PC-9 (cell line): ENCODE measurements at regions not wholly inside any gene's neighbourhood (a gene's known extent, or its start where the extent isn't known, plus 50 kb on each side); places are given as distances from the start of the nearest gene placed in this dataset.

ENCODE experiments used
- BruUV-seq: library from RNA; stranded (reverse); fragments of 400-500 nt; replicated peaks from 2 replicates; lab custom pipeline; 2021; lab: Mats Ljungman, UMichigan
- CTCF ChIA-PET: fragments of 300-600 bp; sonication (Branson Sonifier 250); formaldehyde crosslinking; loops from one replicate; lab custom pipeline; 2022; ENCODE audit warnings: antibody characterized with exemption; lab: Charles Lee
- POLR2A ChIA-PET: fragments of 300-600 bp; sonication (Branson Sonifier 250); formaldehyde crosslinking; loops from one replicate; lab custom pipeline; 2022; ENCODE audit warnings: antibody characterized with exemption; ENCODE audit not compliant: unreplicated experiment; lab: Charles Lee
- DNase-seq, 2 experiments: peaks; one replicate each; pipeline versions ENCODE4 v3.0.0 to v3.0.0-alpha.2; 2015 to 2022; ENCODE audit warnings: mixed read lengths in 1 of 2
- H2AFZ ChIP-seq: fragments of 200-600 bp; sonication (generic); 2 replicates; pipeline ENCODE4 v1.8.1; 2017; ENCODE audit warnings: antibody characterized with exemption
- H3F3A ChIP-seq: fragments of 200-600 bp; sonication (generic); 2 replicates; pipeline ENCODE4 v1.8.1; 2017; ENCODE audit warnings: antibody characterized with exemption, mild to moderate bottlenecking, low read depth; ENCODE audit not compliant: insufficient read depth
- H3K27ac ChIP-seq: fragments of 200-600 bp; sonication (generic); 2 replicates; pipeline ENCODE4 v1.6.1; 2016; ENCODE audit warnings: mixed run types
- H3K27me3 ChIP-seq: fragments of 200-600 bp; sonication (generic); 2 replicates; pipeline ENCODE4 v1.6.1; 2016; ENCODE audit warnings: low read depth, mixed run types; ENCODE audit not compliant: insufficient read depth
- H3K36me3 ChIP-seq: fragments of 200-600 bp; sonication (generic); 2 replicates; pipeline ENCODE4 v1.6.1; 2016; ENCODE audit warnings: low read depth, mixed run types
- H3K4me1 ChIP-seq: fragments of 200-600 bp; sonication (generic); replicated peaks from 2 replicates; pipeline ENCODE4 v1.6.1; 2016; ENCODE audit warnings: mixed run types; ENCODE audit not compliant: insufficient read depth
- H3K4me2 ChIP-seq: fragments of 200-600 bp; sonication (generic); 2 replicates; pipeline ENCODE4 v1.6.1; 2017; ENCODE audit warnings: mixed run types
- H3K4me3 ChIP-seq: fragments of 200-600 bp; sonication (generic); 2 replicates; pipeline ENCODE4 v1.6.1; 2016; ENCODE audit warnings: mixed run types
- H3K79me2 ChIP-seq: fragments of 200-600 bp; sonication (generic); 2 replicates; pipeline ENCODE4 v1.6.1; 2017; ENCODE audit warnings: low read depth, mixed run types
- H3K9me2 ChIP-seq: fragments of 200-600 bp; sonication (generic); 2 replicates; pipeline ENCODE4 v1.8.1; 2017; ENCODE audit warnings: mild to moderate bottlenecking; ENCODE audit not compliant: insufficient read depth
- H3K9me3 ChIP-seq: fragments of 200-600 bp; sonication (generic); 2 replicates; pipeline ENCODE4 v1.8.1; 2016; ENCODE audit warnings: low read depth; ENCODE audit not compliant: insufficient read depth
- H4K20me1 ChIP-seq: fragments of 200-600 bp; sonication (generic); 2 replicates; pipeline ENCODE4 v1.8.1; 2017; ENCODE audit not compliant: insufficient read depth
- CTCF ChIP-seq: fragments of 200-600 bp; sonication (generic); conservative IDR thresholded peaks from 2 replicates; pipeline ENCODE4 v1.6.1; 2017; ENCODE audit warnings: mixed run types, antibody characterized with exemption, mild to moderate bottlenecking, moderate library complexity
- EZH2 ChIP-seq: fragments of 200-600 bp; sonication (generic); IDR thresholded peaks from 2 replicates; pipeline ENCODE4 v1.8.0; 2017; ENCODE audit warnings: antibody characterized with exemption, low read depth
- intact Hi-C: fragments of 100-400 bp; cut with micrococcal nuclease; formaldehyde crosslinking; loops from one replicate; pipeline ENCODE4 v1.10.0; 2022; ENCODE audit not compliant: unreplicated experiment

GRCh38 chr7:47036909-47037308 lies 545.0 kb downstream of the TNS3 start:
- H3K4me1 ChIP-seq: no peaks in the 10 kb centered on the region
- no peak for DNase-seq
- H4K20me1 ChIP-seq: no peaks in the 10 kb centered on the region
- H3F3A ChIP-seq: no peaks in the 10 kb centered on the region
- no peaks in the 10 kb centered on the region for H3K9me2 ChIP-seq
- no TSS peak for BruUV-seq
- ChIA-PET CTCF (no interaction called here), POLR2A (interaction anchor here (0.6 kb wide), 1 partner anchor 955 kb away, joined by 4 read pairs; no protein-coding TSS in a partner anchor)
- TF ChIP-seq EZH2: no peak
- no peak for TF ChIP-seq CTCF
- intact Hi-C loops: no loop called here
- H3K27ac ChIP-seq: no peak overlapping the region
- H3K4me3 ChIP-seq: no peak overlapping the region
- H3K27me3 ChIP-seq: no peaks in the 10 kb centered on the region
- H3K36me3 ChIP-seq: no peaks in the 10 kb centered on the region
- no peaks in the 10 kb centered on the region for H3K9me3 ChIP-seq
- no peak overlapping the region for H2AFZ ChIP-seq
- H3K79me2 ChIP-seq: no peaks in the 10 kb centered on the region
- no peak overlapping the region for H3K4me2 ChIP-seq

DNA sequence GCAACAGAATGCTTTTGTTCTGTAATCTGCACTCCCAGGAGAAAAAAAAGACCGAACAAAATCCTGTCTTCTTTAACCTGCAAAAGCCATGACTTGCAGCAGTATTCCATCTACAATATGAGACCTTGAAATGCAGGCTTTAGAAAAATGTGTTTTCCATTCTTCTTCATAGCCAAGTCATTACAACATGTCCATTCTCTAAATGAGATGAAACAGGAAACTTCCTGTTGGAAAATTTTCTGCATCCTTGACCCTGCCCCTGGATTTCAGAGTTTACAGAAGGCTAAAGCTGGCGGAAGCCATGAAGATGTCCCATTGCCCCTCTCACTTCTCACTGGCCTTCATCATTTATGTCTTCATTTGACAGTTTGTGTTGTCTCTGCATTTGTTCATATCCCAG lies 546.4 kb downstream of the TNS3 start:
- ChIA-PET CTCF (no interaction called here), POLR2A (no interaction called here)
- no peak for TF ChIP-seq CTCF
- TF ChIP-seq EZH2: no peak
- Histone ChIP-seq H3K36me3 (no peaks in the 10 kb centered on the region), H3K4me2 (no peak overlapping the region), H3K9me2 (no peaks in the 10 kb centered on the region), H3K9me3 (no peaks in the 10 kb centered on the region), H3K27me3 (no peaks in the 10 kb centered on the region), H3K4me3 (no peak overlapping the region), H4K20me1 (no peaks in the 10 kb centered on the region), H3F3A (no peaks in the 10 kb centered on the region), H3K79me2 (no peaks in the 10 kb centered on the region), H3K4me1 (no peaks in the 10 kb centered on the region), H2AFZ (no peak overlapping the region), H3K27ac (no peak overlapping the region)
- no peak for DNase-seq
- intact Hi-C loops: no loop called here
- no TSS peak for BruUV-seq

GRCh38 chr7:47034180-47034579 lies 547.7 kb downstream of the TNS3 start:
- TF ChIP-seq CTCF (no peak), EZH2 (no peak)
- intact Hi-C loops: no loop called here
- ChIA-PET CTCF (no interaction called here), POLR2A (interaction anchor here (0.7 kb wide), 1 partner anchor 394 kb away, joined by 4 read pairs; no protein-coding TSS in a partner anchor)
- Histone ChIP-seq H3F3A (no peaks in the 10 kb centered on the region), H3K36me3 (no peaks in the 10 kb centered on the region), H3K9me3 (no peaks in the 10 kb centered on the region), H3K4me3 (no peak overlapping the region), H4K20me1 (no peaks in the 10 kb centered on the region), H3K27ac (no peak overlapping the region), H3K4me2 (no peak overlapping the region), H3K9me2 (no peaks in the 10 kb centered on the region), H3K4me1 (no peaks in the 10 kb centered on the region), H3K79me2 (no peaks in the 10 kb centered on the region), H2AFZ (no peak overlapping the region), H3K27me3 (no peaks in the 10 kb centered on the region)
- no TSS peak for BruUV-seq
- DNase-seq: no peak
